GM18517 (cell line): ENCODE measurements at regions not wholly inside any gene's neighbourhood (a gene's known extent, or its start where the extent isn't known, plus 50 kb on each side); places are given as distances from the start of the nearest gene placed in this dataset.

ENCODE experiments used
- ATAC-seq: cut with Tn5 transposase; IDR thresholded peaks from one replicate; pipeline ENCODE4 v1.9.1; 2021; ENCODE audit warnings: mild to moderate bottlenecking, moderate library complexity; ENCODE audit not compliant: unreplicated experiment

DNA sequence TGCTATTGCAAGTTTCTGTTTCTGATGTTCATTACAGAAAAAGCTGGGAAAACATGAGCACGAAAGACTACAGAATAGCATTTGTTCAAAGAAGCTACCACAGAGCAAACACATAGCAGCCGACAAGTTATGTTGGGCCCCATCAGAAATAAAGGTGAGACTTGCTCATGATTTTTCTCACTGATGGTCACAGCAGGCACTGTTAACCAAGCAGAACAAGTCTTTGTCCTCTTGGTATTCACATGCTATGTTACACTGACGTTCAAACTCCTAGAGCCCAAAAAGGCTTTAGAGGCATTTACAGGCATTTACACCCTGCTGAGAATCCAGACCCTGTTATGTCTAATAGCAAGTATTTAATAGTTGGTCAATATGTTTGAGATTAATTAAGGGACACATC, 235.0 kb upstream of the HNMT start:
- ATAC-seq: no peak

DNA sequence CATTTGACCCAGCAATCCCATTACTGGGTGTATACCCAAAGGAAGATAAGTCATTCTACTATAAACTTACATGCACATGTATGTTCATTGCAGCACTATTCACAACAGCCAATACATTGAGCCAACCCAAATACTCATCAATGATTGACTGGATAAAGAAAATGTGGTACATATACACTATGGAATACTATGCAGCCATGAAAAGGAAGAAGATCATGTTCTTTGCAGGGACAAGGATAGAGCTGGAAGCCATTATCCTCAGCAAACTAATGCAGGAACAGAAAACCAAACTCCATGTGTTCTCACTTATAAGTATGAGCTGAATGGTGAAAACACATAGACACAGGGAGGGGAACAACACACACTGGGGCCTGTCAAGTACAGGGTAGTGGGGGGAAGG, 226.7 kb upstream of the HNMT start:
- no peak for ATAC-seq

DNA sequence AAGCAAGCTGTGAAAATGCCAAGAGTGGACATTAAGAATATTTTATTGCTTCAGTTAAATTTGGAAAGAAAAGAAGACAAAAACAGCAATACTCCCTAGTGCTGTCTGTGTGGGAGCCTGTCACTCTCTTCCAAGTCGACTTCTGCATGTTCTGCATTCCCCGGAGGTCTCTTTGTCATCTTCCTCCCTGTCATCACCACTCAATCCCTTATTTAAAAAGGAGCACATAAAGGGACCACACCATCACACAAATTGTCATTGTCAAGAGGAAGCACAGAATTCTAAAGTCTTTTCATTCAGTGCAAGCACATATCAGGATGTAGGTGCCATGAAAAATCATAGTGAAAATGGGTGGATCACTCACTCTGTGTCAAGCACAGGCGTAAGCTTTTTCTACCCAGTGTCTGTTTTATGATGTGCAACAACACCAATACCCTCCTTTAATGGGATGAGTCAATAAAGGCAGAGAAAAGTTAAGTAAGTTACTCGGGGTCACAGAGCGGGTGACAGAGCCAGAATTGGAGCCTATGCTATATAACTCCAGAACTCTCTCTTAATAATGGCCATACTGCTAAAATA, 222.4 kb upstream of the HNMT start:
- ATAC-seq: no peak

DNA sequence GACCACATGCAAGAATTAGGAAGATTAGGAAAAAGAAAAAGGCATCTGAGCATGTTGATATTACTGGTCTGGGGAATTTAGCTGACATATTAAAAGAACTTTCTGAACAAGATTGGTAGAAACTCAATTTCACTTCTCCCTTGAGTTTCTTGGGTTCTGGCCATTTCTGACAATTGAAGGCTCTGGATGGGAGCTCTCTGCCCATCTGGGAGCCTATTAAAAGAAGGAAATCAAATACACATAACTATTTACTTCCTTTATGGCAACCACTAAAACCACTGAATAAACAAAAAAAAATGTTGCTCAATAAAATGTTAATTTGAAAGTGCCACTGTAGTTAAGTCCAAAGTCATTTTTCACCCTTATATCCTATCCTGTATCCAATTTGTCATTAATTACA, 216.8 kb upstream of the HNMT start:
- ATAC-seq: no peak

GRCh38 chr2:137748533-137748932, 215.7 kb upstream of the HNMT start:
- no peak for ATAC-seq

GRCh38 chr2:137764646-137765045, 199.6 kb upstream of the HNMT start:
- no peak for ATAC-seq

DNA sequence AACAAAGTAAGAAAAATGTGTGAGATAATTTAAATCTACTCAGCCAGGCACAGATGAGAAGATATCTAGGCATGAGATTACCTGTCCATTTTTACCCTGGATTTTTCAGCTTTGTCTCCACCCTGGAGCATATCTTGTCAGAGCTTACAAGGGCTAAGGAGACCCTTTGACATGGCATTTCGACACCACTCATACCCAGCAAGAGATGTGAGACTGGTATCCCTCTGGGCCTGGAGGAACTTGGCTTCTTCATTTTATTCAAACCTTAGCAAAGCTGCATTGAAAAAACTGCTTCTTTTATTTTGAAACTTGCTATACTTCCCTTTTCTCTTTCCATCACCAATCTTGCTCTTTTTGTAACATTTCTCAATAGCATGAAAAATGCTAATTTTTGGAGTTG, 194.9 kb upstream of the HNMT start:
- no peak for ATAC-seq

DNA sequence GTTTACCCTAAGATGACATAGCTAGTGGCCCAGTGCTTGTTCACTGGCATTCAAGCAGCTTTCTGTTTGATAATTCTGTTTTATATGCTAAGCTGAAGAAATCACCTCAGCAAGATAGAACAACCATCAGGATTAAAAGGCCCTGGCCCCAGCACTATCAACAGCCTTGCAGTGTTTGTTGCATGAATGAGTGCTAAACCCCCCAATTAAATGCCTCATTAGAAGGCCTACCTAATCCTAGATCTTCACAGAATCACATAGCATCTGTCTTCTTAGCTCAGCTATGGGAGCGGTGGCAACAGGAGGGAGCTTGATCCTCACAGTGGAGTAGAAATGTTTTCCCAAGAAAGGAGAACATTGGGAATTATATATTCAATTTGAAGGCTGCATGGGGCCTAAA, 194.1 kb upstream of the HNMT start:
- ATAC-seq: no peak

DNA sequence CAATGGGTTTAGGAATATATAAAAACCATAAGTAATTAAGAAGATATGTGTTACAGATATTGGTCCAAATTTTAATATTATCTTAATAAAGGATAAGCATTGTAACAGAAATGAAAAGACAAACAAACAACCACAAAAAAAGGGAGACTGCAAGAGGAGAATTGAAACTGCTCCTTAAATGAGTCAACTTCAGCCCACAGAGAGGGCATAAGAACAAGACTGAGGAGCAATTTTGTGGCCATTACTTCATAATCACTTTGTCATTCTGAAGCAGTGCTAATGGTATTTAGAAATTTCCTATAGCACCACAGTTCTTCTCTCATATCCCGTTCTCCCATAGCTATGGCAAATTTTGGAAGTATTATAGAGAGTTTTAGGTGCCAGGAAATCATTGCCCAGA, 193.2 kb upstream of the HNMT start:
- ATAC-seq: no peak

GRCh38 chr2:137772451-137772850, 191.8 kb upstream of the HNMT start:
- ATAC-seq: no peak

DNA sequence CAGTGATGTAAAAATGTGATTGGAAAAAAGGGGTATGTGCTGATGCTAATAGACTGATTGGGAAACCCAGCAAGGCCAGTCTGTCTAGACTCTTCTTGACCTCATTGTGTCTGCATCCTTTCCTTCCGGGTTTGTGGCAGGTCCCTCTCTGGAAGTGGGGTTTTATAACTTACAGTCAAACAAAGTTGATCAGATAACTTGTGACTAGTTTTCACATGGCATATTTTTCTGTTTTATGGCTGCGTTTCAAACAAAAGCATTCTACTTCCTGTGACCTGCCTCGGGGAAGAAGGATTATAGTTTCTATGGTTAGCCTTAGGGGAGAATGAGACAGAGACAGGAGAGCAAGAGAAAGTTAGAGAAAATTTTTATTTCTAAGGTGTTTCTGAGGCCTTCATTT, 188.7 kb upstream of the HNMT start:
- no peak for ATAC-seq

- no peak for ATAC-seq
These were observed 187.6 kb upstream of the HNMT start for GRCh38 chr2:137776697-137777096.

GRCh38 chr2:137797641-137798040, 166.6 kb upstream of the HNMT start:
- ATAC-seq: no peak

GRCh38 chr2:137799600-137799999, 164.7 kb upstream of the HNMT start:
- ATAC-seq: no peak

- ATAC-seq: no peak
These were observed 163.9 kb upstream of the HNMT start for GRCh38 chr2:137800386-137800785.

- ATAC-seq: no peak
These were observed 163.0 kb upstream of the HNMT start for GRCh38 chr2:137801228-137801627.

GRCh38 chr2:137802038-137802437, 162.2 kb upstream of the HNMT start:
- no peak for ATAC-seq

DNA sequence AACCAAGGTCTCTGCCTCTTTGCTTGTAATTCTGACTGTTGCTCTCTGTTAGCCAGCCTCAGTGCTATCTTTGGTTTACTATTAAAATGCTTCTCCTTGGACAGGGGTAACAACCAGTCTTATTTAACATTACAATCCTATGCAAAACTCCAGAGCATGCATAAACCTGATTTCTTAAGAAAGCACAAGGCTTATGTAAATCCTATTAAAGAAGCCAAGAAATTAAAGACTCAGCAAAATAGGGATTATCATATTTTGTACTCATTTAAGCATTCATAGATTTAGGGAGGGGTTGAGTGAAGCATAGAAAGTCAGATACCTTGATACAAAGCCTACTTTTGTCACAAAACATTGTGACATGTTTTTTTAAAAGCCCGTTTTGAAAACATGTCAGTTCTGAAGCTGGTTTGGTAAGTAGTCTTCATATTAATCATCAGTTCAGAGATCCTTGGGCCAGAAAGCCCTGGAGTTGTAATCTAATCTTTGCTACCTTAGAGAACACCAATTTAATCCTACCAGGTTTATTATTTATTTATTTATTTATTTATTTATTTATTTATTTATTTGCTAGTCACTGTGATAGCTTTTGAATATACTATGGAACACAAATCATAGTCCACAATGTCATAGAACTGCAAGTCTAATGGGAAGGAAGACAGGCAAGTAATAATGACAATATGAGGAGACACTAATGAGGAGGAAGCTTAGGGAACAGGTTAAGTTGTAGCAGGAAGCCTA, 158.0 kb upstream of the HNMT start:
- no peak for ATAC-seq

GRCh38 chr2:137809252-137809651, 155.0 kb upstream of the HNMT start:
- ATAC-seq: no peak

- no peak for ATAC-seq
These were observed 154.4 kb upstream of the HNMT start for GRCh38 chr2:137809837-137810236.

DNA sequence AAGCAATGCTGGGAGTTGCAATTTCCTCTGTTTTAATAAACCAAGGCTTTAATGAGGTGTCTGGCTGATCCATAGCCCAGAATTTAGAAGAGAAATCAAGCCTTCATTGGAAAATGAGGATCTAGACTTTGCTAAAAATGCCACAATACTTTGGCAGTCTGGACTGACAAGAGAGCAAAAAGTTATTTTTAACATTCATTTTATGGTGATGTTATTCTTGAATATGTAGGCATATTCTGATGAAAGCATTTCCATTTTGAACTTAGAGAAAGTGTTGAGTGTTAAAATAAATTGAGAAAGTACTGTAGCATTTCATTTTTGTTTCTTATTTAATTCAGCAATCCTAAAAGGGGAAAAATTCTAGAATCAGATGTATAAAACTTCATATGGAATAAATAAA, 151.8 kb upstream of the HNMT start:
- ATAC-seq: no peak

- ATAC-seq: no peak
These were observed 151.1 kb upstream of the HNMT start for GRCh38 chr2:137813176-137813575.

DNA sequence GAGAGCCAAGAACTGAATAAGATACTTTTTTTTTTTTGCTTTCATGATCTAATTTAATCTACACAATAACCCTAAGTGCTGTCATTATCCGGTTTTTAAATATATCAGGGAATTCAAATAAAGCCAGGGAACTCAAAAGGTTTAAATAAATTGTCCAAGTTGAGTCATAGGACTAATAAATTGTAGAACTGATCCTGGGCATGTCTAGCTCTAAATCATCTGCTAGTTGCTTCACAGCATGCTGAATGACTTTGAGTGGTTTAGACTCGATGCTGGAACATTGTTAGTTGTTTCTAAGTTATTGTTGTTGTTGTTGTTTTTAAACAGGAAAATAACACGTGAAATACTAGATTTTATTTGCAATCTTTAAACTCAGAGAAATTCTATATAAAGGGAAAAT, 147.2 kb upstream of the HNMT start:
- no peak for ATAC-seq
